GM13976 (cell line): ENCODE measurements at regions not wholly inside any gene's neighbourhood (a gene's known extent, or its start where the extent isn't known, plus 50 kb on each side); places are given as distances from the start of the nearest gene placed in this dataset.

ENCODE experiments used
- DNase-seq: peaks from one replicate; pipeline ENCODE4 v3.0.0; 2012; ENCODE audit warnings: low spot score
- CTCF ChIP-seq: IDR thresholded peaks from 2 replicates; pipeline ENCODE4 v1.5.1; 2012; ENCODE audit warnings: borderline replicate concordance, mild to moderate bottlenecking; ENCODE audit not compliant: insufficient read depth; ENCODE audit errors: extremely low read depth, missing control alignments, control extremely low read depth
- in situ Hi-C: fragments of 300-500 bp; cut with MboI; formaldehyde crosslinking; loops from one replicate; pipeline ENCODE4 v1.12.0; 2022; ENCODE audit warnings: low sequenced_read_pairs, mixed read lengths, inconsistent platforms; ENCODE audit not compliant: unreplicated experiment

- in situ Hi-C loops: no loop called here
- no peak for TF ChIP-seq CTCF
- DNase-seq: no peak
These were observed 148.0 kb downstream of the CCT6B start for GRCh38 chr17:34813290-34813689.

- no peak for DNase-seq
- in situ Hi-C loops: no loop called here
- no peak for TF ChIP-seq CTCF
These were observed 149.7 kb downstream of the CCT6B start for GRCh38 chr17:34811561-34811960.

GRCh38 chr17:34800661-34801060 is 160.6 kb downstream of the CCT6B start:
- no peak for TF ChIP-seq CTCF
- in situ Hi-C loops: no loop called here
- no peak for DNase-seq

GRCh38 chr17:34799751-34800150 is 161.5 kb downstream of the CCT6B start:
- TF ChIP-seq CTCF: no peak
- no peak for DNase-seq
- in situ Hi-C loops: no loop called here

GRCh38 chr17:34798581-34798980 is 162.7 kb downstream of the CCT6B start:
- no peak for DNase-seq
- no peak for TF ChIP-seq CTCF
- in situ Hi-C loops: no loop called here

- in situ Hi-C loops: no loop called here
- peak; percentile 50 for DNase-seq
- TF ChIP-seq CTCF: no peak
These were observed 163.5 kb downstream of the CCT6B start for GRCh38 chr17:34797720-34798119.

GRCh38 chr17:34793231-34793908 is 167.9 kb downstream of the CCT6B start:
- DNase-seq: no peak
- in situ Hi-C loops: no loop called here

More at GRCh38 chr17:34793231-34793908, 167.9 kb downstream of the CCT6B start:
- no peak for TF ChIP-seq CTCF
